HepG2 (cell line): ENCODE measurements at regions not wholly inside any gene's neighbourhood (a gene's known extent, or its start where the extent isn't known, plus 50 kb on each side); places are given as distances from the start of the nearest gene placed in this dataset.

Source experiments
- ATAC-seq: fragments of 200-7000 bp; cut with Tn5 transposase; 3 replicates; pipeline ENCODE4 v1.9.1; 2020; ENCODE audit warnings: mild to moderate bottlenecking, moderate library complexity
- BruUV-seq: library from RNA; stranded (reverse); fragments of 400-500 nt; replicated peaks from 2 replicates; lab custom pipeline; 2021; lab: Mats Ljungman, UMichigan
- CTCF ChIA-PET: fragments of 300-600 bp; formaldehyde crosslinking; extraction: SDS; loops from one replicate; lab custom pipeline; 2021; ENCODE audit warnings: low total read pairs, inconsistent platforms, low intra/inter-chr PET ratio; lab: Yijun Ruan, JAX
- POLR2A ChIA-PET: fragments of 350-600 bp; sonication (Branson Sonifier 250); formaldehyde crosslinking; loops from one replicate; lab custom pipeline; 2020; ENCODE audit warnings: antibody characterized with exemption, inconsistent platforms; lab: Yijun Ruan, JAX
- DNase-seq: peaks from one replicate; pipeline ENCODE4 v3.0.0-alpha.2; 2015; ENCODE audit warnings: low spot score
- FAIRE-seq: peaks from 3 replicates; lab custom pipeline; 2011; peaks lifted over from hg19 to GRCh38; lab: Jason Lieb, UNC
- H2AFZ ChIP-seq: one replicate; pipeline ENCODE4 v1.6.1; 2011; ENCODE audit warnings: low read length, inconsistent platforms
- H3K27ac ChIP-seq: fragments of 300-600 bp; 3 replicates; pipeline ENCODE4 v1.8.0; 2011; ENCODE audit warnings: mixed run types, mild to moderate bottlenecking, mixed read lengths, low read length, inconsistent platforms; ENCODE audit not compliant: insufficient read depth; ENCODE audit errors: extremely low read length
- H3K27me3 ChIP-seq, 2 experiments: fragments of 200-600 bp in 1 of 2; 2 replicates in 1 of 2; 3 replicates in 1 of 2; pipeline versions ENCODE4 v1.6.0 to v1.8.0; 2011; ENCODE audit warnings: low read length in 2 of 2, mild to moderate bottlenecking in 2 of 2, moderate library complexity in 2 of 2, inconsistent platforms in 1 of 2; ENCODE audit not compliant: insufficient read depth in 2 of 2, control insufficient read depth in 1 of 2
- H3K36me3 ChIP-seq, 2 experiments: fragments of 200-600 bp in 1 of 2; replicated peaks in 1 of 2; 2 replicates in 1 of 2; 3 replicates in 1 of 2; pipeline versions ENCODE4 v1.5.1 to v1.8.0; 2011; ENCODE audit warnings: low read length in 2 of 2, inconsistent platforms in 1 of 2; ENCODE audit not compliant: insufficient read depth in 2 of 2, control insufficient read depth in 1 of 2
- H3K4me1 ChIP-seq: 2 replicates; pipeline ENCODE4 v1.5.1; 2012; ENCODE audit warnings: low read length, inconsistent platforms; ENCODE audit not compliant: insufficient read depth
- H3K4me2 ChIP-seq: 2 replicates; pipeline ENCODE4 v1.6.0; 2011; ENCODE audit warnings: low read depth, low read length, inconsistent platforms
- H3K4me3 ChIP-seq, 3 experiments: fragments of 200-600 bp in 1 of 3; sonication (generic), shearing (Covaris generic) in 1 of 3; replicated peaks in 1 of 3; 2 replicates each; pipeline ENCODE4 v1.5.1; 2011 to 2016; ENCODE audit warnings: low read length in 3 of 3, inconsistent platforms in 2 of 3, low read depth in 2 of 3, mild to moderate bottlenecking in 2 of 3, control low read depth in 1 of 3, mixed read lengths in 1 of 3; ENCODE audit not compliant: insufficient read depth in 1 of 3
- H3K79me2 ChIP-seq: one replicate; pipeline ENCODE4 v1.6.1; 2011; ENCODE audit warnings: low read length, inconsistent platforms; ENCODE audit not compliant: insufficient read depth
- H3K9ac ChIP-seq: 2 replicates; pipeline ENCODE4 v1.6.0; 2011; ENCODE audit warnings: mild to moderate bottlenecking, low read depth, low read length, inconsistent platforms; ENCODE audit not compliant: insufficient read depth
- H3K9me3 ChIP-seq: 2 replicates; pipeline ENCODE4 v1.5.1; 2012; ENCODE audit warnings: mild to moderate bottlenecking, low read length
- H4K20me1 ChIP-seq: 2 replicates; pipeline ENCODE4 v1.6.0; 2011; ENCODE audit warnings: inconsistent platforms, mild to moderate bottlenecking, low read length, moderate library complexity; ENCODE audit not compliant: insufficient read depth
- IRF2 ChIP-seq: IDR thresholded peaks from 2 replicates; pipeline ENCODE4 v1.6.1; 2018; ENCODE audit warnings: missing genetic modification reagents, missing compliant biosample characterization
- TRAFD1 ChIP-seq: sonication (generic); formaldehyde crosslinking; IDR thresholded peaks from 2 replicates; pipeline ENCODE4 v1.5.1; 2020; ENCODE audit warnings: missing genetic modification reagents, mild to moderate bottlenecking, borderline replicate concordance
- ZBTB14 ChIP-seq: sonication (generic); formaldehyde crosslinking; IDR thresholded peaks from 2 replicates; pipeline ENCODE4 v1.4.0; 2020; ENCODE audit warnings: missing genetic modification reagents
- ZBTB8A ChIP-seq: sonication (generic); formaldehyde crosslinking; IDR thresholded peaks from 2 replicates; pipeline ENCODE4 v1.4.0; 2020; ENCODE audit warnings: mild to moderate bottlenecking, low read depth, missing genetic modification reagents, borderline replicate concordance
- ZNF160 ChIP-seq: sonication (generic); formaldehyde crosslinking; IDR thresholded peaks from 2 replicates; pipeline ENCODE4 v1.8.0; 2022; ENCODE audit warnings: mild to moderate bottlenecking, inconsistent platforms, missing genetic modification reagents
- WGBS: methylation state at CpG from one replicate; pipeline ENCODE4 v1.1.6; 2017; ENCODE audit warnings: low lambda C conversion rate; 5-methylcytosine and 5-hydroxymethylcytosine counted together
- in situ Hi-C: cut with HindIII; loops from 2 replicates; pipeline ENCODE4 v1.10.0; 2017; ENCODE audit warnings: low pct_unique_long_range_greater_than_20kb; ENCODE audit not compliant: extremely low pct_ligation_motif_present
- intact Hi-C: fragments of 100-400 bp; cut with micrococcal nuclease; formaldehyde crosslinking; loops from one replicate; pipeline ENCODE4 v1.10.0; 2022; ENCODE audit not compliant: unreplicated experiment
- TF ChIP-seq, protein P1 (sequence below): sonication (generic); formaldehyde crosslinking; conservative IDR thresholded peaks from 2 replicates; pipeline ENCODE4 v1.4.0; 2020; ENCODE audit warnings: missing genetic modification reagents
- TF ChIP-seq, protein P2 (sequence below): IDR thresholded peaks from 2 replicates; pipeline ENCODE4 v1.6.1; 2016; ENCODE audit warnings: control low read depth
- TF ChIP-seq, protein P3 (sequence below): sonication (generic); formaldehyde crosslinking; IDR thresholded peaks from 2 replicates; pipeline ENCODE4 v1.9.0; 2021; ENCODE audit warnings: missing genetic modification reagents, mild to moderate bottlenecking, borderline replicate concordance

DNA sequence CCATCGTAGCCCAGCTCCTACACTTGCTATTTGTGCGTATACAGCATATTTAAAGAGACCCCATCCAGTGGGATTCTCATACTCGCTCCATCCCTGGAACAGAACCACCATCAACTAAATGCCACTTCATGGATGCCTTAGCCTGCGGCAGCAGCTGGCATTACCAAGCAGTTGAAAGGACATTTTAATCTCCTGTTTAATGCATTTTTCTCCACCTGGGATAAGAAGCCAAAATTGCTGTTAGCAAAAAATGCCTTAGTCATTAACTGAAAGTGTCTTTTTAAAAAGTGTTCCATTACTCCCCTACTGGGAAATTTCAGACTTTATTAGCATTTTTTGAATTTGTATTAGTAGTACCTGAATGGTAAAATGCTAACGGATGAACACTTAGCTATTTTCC is 662.6 kb upstream of the MEF2C start:
- Histone ChIP-seq H3K79me2 (no peaks in the 10 kb centered on the region), H3K9me3 (no peaks in the 10 kb centered on the region; the same call in 1 of the 2 replicates), H3K36me3 (no peaks in the 10 kb centered on the region), H3K4me2 (no peak overlapping the region), H3K27ac (no peak overlapping the region), H3K4me1 (no peaks in the 10 kb centered on the region), H2AFZ (no peak overlapping the region), H3K27me3 (no peaks in the 10 kb centered on the region), H3K9ac (no peak overlapping the region), H4K20me1 (no peaks in the 10 kb centered on the region), H3K4me3 (no peak overlapping the region)
- in situ Hi-C loops = no loop called here
- ATAC-seq (no peak), DNase-seq (no peak), FAIRE-seq (no peak)
- no peak for TF ChIP-seq IRF2 (CRISPR knock-in tag)
- TF ChIP-seq, protein P1, sequence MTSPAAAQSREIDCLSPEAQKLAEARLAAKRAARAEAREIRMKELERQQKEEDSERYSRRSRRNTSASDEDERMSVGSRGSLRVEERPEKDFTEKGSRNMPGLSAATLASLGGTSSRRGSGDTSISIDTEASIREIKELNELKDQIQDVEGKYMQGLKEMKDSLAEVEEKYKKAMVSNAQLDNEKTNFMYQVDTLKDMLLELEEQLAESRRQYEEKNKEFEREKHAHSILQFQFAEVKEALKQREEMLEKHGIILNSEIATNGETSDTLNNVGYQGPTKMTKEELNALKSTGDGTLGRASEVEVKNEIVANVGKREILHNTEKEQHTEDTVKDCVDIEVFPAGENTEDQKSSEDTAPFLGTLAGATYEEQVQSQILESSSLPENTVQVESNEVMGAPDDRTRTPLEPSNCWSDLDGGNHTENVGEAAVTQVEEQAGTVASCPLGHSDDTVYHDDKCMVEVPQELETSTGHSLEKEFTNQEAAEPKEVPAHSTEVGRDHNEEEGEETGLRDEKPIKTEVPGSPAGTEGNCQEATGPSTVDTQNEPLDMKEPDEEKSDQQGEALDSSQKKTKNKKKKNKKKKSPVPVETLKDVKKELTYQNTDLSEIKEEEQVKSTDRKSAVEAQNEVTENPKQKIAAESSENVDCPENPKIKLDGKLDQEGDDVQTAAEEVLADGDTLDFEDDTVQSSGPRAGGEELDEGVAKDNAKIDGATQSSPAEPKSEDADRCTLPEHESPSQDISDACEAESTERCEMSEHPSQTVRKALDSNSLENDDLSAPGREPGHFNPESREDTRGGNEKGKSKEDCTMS (CRISPR knock-in tag) = no peak
- no peak for TF ChIP-seq ZNF160 (CRISPR knock-in tag)
- TF ChIP-seq, protein P2, sequence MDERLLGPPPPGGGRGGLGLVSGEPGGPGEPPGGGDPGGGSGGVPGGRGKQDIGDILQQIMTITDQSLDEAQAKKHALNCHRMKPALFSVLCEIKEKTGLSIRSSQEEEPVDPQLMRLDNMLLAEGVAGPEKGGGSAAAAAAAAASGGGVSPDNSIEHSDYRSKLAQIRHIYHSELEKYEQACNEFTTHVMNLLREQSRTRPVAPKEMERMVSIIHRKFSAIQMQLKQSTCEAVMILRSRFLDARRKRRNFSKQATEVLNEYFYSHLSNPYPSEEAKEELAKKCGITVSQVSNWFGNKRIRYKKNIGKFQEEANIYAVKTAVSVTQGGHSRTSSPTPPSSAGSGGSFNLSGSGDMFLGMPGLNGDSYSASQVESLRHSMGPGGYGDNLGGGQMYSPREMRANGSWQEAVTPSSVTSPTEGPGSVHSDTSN (CRISPR knock-in tag) = no peak
- no peak for TF ChIP-seq ZBTB8A (CRISPR knock-in tag)
- TF ChIP-seq, protein P3, sequence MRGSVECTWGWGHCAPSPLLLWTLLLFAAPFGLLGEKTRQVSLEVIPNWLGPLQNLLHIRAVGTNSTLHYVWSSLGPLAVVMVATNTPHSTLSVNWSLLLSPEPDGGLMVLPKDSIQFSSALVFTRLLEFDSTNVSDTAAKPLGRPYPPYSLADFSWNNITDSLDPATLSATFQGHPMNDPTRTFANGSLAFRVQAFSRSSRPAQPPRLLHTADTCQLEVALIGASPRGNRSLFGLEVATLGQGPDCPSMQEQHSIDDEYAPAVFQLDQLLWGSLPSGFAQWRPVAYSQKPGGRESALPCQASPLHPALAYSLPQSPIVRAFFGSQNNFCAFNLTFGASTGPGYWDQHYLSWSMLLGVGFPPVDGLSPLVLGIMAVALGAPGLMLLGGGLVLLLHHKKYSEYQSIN (CRISPR knock-in tag) = no peak
- no peak for TF ChIP-seq ZBTB14 (CRISPR knock-in tag)
- TF ChIP-seq TRAFD1 (CRISPR knock-in tag) = no peak
- POLR2A ChIA-PET = no interaction called here
- WGBS = 0% methylated on average over 5 of the region's 5 CpGs
- intact Hi-C loops = no loop called here
- no TSS peak for BruUV-seq
- CTCF ChIA-PET = no interaction called here
